ENCODE measurements at regions not wholly inside any gene's neighbourhood (a gene's known extent, or its start where the extent isn't known, plus 50 kb on each side); places are given as distances from the start of the nearest gene placed in this dataset.

GRCh38 chr2:215603440-215603839 lies 167.6 kb upstream of the FN1 start (continued):
- TF ChIP-seq ZNF687 (IDR thresholded peaks at IDR 0.05) (no peak), PBX3 (IDR thresholded peaks at IDR 0.05; ENCODE audit: insufficient replicate concordance, low read depth, low read length) (no peak), NBN (IDR thresholded peaks at IDR 0.05) (no peak), TAF1 (IDR thresholded peaks at IDR 0.05; ENCODE audit: borderline replicate concordance, low read depth, low read length) (no peak), SIX5 (IDR thresholded peaks at IDR 0.05; ENCODE audit: low read depth, low read length, severe bottlenecking) (no peak), BCL3 (IDR thresholded peaks at IDR 0.05; ENCODE audit: borderline replicate concordance, insufficient read depth, low read depth, low read length, poor library complexity, severe bottlenecking) (no peak), MYB (IDR thresholded peaks at IDR 0.05; ENCODE audit: borderline replicate concordance, low read depth, low read length) (no peak), SPI1 (IDR thresholded peaks at IDR 0.05; ENCODE audit: borderline replicate concordance, insufficient read depth, low read depth, low read length) (no peak), ZBTB11 (CRISPR knock-in tag; IDR thresholded peaks at IDR 0.05) (no peak)
